GM19455 (cell line): ENCODE measurements at regions not wholly inside any gene's neighbourhood (a gene's known extent, or its start where the extent isn't known, plus 50 kb on each side); places are given as distances from the start of the nearest gene placed in this dataset.
"Not testable (repeated sequence)": the region's sequence is repeated elsewhere in the genome, so short reads cannot be mapped to it uniquely, and the experiment has no call there.

ENCODE experiments used
- ATAC-seq: cut with Tn5 transposase; IDR thresholded peaks from one replicate; pipeline ENCODE4 v1.9.1; 2021; ENCODE audit not compliant: unreplicated experiment

- no peak for ATAC-seq
These were observed 199.6 kb upstream of the GADL1 start for GRCh38 chr3:31094048-31094447.

DNA sequence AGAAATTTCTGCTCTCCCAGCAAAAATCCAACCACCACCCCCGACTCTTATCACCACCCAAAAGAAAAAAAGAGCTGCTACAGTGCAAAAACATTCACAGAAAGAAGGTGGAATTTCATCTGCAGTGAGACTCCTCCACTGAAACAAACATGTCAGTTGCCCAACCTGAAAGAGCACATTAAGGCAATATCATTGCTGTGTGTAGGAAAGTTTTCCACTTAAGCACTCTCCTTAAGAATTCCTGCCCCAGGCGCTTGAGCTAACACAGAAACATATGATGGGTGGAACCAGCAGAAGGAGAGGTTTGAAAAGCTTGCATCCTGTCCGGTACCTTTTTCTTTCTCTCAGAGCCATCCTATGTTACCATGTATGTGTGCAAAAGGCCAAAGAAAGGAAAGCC is 200.8 kb upstream of the GADL1 start:
- no peak for ATAC-seq

GRCh38 chr3:31096661-31097395 is 202.4 kb upstream of the GADL1 start:
- ATAC-seq = no peak

DNA sequence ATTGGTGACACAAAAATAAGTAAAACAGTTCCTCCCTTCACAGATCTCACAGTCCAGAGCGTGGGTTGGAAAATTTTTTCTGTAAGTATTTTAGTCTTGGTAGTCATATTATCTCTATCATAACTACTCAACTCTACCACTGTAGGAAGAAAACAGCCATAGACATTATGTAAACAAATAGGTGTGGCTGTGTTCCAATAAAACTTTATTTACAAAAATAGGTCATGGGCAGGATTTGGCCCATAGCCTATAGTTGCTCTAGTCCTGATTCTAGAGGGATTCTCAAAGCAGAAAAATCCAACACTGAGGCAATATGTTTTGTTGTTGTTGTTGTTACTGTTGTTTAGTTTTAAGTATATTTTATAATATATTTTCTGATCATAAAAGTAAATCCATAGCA is 206.1 kb upstream of the GADL1 start:
- no peak for ATAC-seq

DNA sequence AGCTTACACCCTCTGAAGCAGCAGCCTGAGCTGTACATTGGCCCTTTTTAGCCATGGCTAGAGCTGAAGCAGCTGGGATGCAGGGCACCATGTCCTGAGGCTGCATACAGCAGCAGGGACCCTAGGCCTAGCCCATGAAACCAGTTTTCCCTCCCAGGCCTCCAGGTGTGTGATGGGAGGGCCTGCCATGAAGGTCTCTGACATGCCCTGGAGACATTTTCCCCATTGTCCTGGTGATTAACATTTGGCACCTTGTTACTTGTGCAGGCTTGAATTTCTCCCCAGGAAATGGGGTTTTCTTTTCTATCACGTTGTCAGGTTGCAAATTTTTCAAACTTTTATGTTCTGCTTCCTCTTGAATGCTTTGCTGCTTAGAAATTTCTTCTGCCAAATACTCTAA is 206.8 kb upstream of the GADL1 start:
- ATAC-seq = not testable (repeated sequence)

DNA sequence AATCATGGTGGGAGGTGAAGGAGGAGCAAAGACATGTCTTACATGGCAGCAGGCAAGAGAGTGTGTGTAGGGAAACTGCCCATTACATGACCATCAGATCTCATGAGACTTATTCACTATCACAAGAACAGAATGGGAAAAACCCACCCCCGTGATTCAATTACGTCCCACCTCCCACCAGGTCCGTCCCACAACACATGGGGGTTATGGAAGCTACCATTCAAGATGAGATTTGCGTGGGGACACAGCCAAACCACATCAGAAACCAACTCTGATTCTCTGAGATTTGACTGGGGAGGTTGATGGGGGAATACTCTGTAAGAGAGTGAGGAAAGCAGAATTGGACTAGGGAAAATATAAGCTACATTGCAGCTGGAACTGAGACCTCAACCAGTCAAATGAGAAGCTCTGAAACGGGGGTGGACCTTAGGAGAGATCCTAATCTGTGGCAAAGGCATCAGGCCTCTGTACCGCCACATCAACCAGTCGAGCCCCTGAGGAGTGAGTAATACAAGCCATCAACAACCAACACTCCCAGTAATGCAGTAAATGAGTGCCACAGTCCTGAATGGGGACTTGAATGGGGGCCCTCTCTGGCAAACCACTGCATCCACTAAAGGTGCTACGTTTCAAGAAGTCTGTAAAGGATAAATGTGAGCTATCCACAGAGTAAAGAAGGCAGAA is 207.9 kb upstream of the GADL1 start:
- ATAC-seq = no peak

DNA sequence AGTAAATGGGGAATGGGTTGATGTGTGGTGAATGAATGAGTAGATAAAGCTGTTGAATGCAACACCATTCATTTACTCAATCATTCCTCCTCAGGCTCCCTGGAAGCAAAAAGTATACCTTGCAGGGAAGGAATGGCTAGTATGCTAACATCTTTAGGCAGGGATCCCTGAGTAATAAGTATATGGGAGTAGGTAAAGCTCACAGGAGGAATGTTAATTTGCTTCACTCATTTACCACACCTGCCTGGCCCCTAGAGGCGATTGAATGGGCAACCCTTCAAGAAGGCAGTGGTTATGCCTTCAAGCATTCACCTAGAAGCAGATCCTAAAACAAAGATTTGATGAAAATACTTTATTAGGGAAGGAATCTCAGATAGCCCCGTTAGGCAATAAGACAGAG is 208.7 kb upstream of the GADL1 start:
- no peak for ATAC-seq

- no peak for ATAC-seq
These were observed 209.2 kb upstream of the GADL1 start for GRCh38 chr3:31103623-31104180.

- no peak for ATAC-seq
These were observed 210.6 kb upstream of the GADL1 start for GRCh38 chr3:31105011-31105410.

GRCh38 chr3:31105438-31106077 is 211.1 kb upstream of the GADL1 start:
- no peak for ATAC-seq

- ATAC-seq = no peak
These were observed 211.7 kb upstream of the GADL1 start for GRCh38 chr3:31106204-31106603.

- ATAC-seq = no peak
These were observed 212.5 kb upstream of the GADL1 start for GRCh38 chr3:31106912-31107311.

DNA sequence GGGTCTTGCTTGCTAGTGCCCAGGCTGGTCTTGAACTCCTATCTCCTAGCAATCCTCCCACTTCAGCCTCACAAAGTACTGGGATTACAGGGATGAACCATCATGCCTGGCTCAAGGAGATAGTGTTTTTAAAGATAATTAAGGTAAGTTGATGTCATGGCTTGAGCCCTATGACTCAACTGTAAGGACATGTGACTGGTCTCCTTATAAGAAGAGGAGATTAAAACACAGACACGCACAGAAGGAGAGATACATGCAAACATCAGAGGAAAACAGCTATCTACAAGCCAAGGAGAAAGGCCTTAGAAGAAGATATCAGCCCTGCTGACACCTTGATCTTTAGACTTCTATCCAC is 220.4 kb upstream of the GADL1 start:
- no peak for ATAC-seq

- ATAC-seq = not testable (repeated sequence)
These were observed 221.1 kb upstream of the GADL1 start for GRCh38 chr3:31115531-31115930.

DNA sequence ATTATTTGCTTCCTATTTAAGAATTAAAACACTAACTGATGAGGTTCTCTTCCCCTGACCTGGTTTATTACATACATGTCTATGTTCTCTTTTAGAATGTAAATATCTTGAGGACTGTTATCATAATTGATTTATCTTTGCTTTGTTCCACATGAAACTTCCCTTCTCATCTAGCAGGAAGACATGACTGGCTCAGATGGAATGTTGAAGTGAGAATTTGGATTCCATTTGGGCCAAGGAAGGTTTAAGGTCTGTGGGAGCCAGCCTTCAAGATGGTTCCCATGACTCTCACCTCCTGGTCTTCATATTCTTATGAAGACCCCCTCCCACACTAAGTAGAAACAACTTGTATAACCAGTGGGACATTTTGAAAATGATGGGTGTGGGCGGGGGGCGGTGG is 222.2 kb upstream of the GADL1 start:
- no peak for ATAC-seq

DNA sequence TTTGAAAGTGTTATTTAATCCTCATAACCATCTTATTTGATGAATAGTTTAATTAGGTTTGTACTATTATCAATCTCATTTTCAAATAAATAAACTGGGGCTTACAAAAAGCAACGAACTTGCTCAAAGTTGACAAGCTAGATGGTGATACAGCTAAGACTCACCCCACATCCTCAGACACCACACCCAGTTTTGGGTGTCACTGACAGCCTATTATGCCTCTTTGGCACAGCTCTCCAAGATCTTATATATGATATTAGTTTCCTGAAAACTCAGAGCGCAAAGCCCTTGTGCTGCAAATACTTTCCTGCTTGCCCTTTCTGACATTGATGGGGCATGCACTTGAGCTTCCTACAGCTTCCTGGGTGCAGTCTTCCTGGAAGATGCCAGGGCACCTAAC is 223.4 kb upstream of the GADL1 start:
- ATAC-seq = no peak

DNA sequence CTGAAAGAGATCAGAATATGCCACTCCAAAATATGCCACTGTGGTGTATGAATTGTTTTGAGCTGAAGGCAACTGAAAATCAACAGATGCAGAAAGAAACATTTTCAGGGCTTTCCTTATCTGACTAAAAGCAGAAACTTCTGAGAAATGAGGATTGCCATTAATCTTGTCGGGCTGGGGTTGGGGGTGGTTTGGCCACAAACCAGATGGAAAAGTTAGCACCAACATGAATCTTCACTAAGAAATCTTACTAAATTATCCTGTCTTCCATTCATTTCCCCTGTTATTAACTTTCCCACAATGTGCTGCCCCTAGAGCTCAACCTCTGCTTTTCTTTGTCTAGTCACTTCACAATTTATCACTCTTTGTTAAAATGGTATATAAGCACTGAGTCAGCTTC is 229.9 kb upstream of the GADL1 start:
- no peak for ATAC-seq

- no peak for ATAC-seq
These were observed 231.1 kb upstream of the GADL1 start for GRCh38 chr3:31125413-31126020.

GRCh38 chr3:31129241-31129640 is 234.8 kb upstream of the GADL1 start:
- no peak for ATAC-seq

- no peak for ATAC-seq
These were observed 237.8 kb upstream of the GADL1 start for GRCh38 chr3:31132132-31132769.

DNA sequence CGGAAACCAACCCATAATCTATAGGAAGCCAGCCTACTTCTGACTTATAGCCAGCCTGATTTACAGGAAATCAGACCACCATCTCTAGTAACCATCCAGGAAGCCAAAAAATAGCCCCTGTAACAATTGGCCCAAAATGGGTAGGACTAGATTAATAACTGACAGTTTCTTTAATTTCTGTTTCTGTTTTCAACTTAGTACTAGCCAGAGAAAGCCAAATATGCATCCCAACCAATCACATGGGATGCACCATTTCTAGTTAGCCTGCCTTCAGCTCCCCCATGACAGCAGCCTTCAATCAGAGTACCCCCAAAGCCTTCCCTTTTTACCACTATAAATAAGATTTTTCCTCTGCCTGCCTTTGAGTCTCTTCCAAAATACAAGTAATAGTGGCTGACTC is 239.1 kb upstream of the GADL1 start:
- no peak for ATAC-seq
